ENCODE measurements at regions not wholly inside any gene's neighbourhood (a gene's known extent, or its start where the extent isn't known, plus 50 kb on each side); places are given as distances from the start of the nearest gene placed in this dataset.

GRCh38 chr4:36411338-36411737, 129.9 kb downstream of the DTHD1 start:
- H3K9ac ChIP-seq (replicated peaks; ENCODE audit: extremely low read depth, insufficient read depth, low read length), result no peak overlapping the region
- no peaks in the 10 kb centered on the region for H3K4me1 ChIP-seq (ENCODE audit: control insufficient read depth, extremely low read depth, insufficient read depth, low read length)
- no peaks in the 10 kb centered on the region for H3K9me1 ChIP-seq (replicated peaks; ENCODE audit: control insufficient read depth, extremely low read depth, insufficient read depth, low read length)
- no peaks in the 10 kb centered on the region for H3K36me3 ChIP-seq (ENCODE audit: control insufficient read depth in 2 of 2, extremely low read depth in 1 of 2, insufficient read depth in 2 of 2, low read length in 2 of 2)
- dilution Hi-C loops (cut with MboI; ENCODE audit: extremely low pct_ligation_motif_present, low sequenced_read_pairs), result no loop called here
- BruUV-seq (replicated peaks), result no TSS peak
- H3K4me2 ChIP-seq (ENCODE audit: insufficient read depth, low read length), result no peak overlapping the region
- ChIA-PET CTCF (no interaction called here), POLR2A (no interaction called here)
- H3K79me2 ChIP-seq (ENCODE audit: control insufficient read depth, insufficient read depth, low read length), result no peaks in the 10 kb centered on the region
- H3K27ac ChIP-seq (ENCODE audit: insufficient read depth, low read depth, low read length), result no peak overlapping the region
- H3K9me3 ChIP-seq (replicated peaks; ENCODE audit: control insufficient read depth, insufficient read depth, low read length), result no peaks in the 10 kb centered on the region
- FAIRE-seq (no peak), DNase-seq (ENCODE audit: low read depth, low spot score) (no peak)
- no peaks in the 10 kb centered on the region for H3K27me3 ChIP-seq (ENCODE audit: control insufficient read depth in 2 of 2, insufficient read depth in 2 of 2, low read length in 2 of 2)
- intact Hi-C loops (cut with micrococcal nuclease), result no loop called here
- no peak overlapping the region for H2AFZ ChIP-seq (ENCODE audit: low read depth, low read length)
- no peak overlapping the region for H3K4me3 ChIP-seq (replicated peaks in 1 of 3; ENCODE audit: insufficient read depth in 1 of 3, low read depth in 1 of 3, low read length in 3 of 3)
- TF ChIP-seq CTCF (IDR thresholded peaks at IDR 0.05; ENCODE audit: extremely low read depth in 1 of 2, insufficient read depth in 1 of 2, low read depth in 1 of 2, low read length in 2 of 2), result no peak
- no peak for TF ChIP-seq POLR2AphosphoS5 (IDR thresholded peaks at IDR 0.05; ENCODE audit: insufficient read depth, low read depth, low read length)
- no peak for TF ChIP-seq GATA2 (IDR thresholded peaks at IDR 0.05; ENCODE audit: insufficient read depth, insufficient read length, low read depth, low read length)
- TF ChIP-seq POLR2A (IDR thresholded peaks at IDR 0.05; ENCODE audit: low read depth, low read length), result no peak
- no peak for TF ChIP-seq JUN (IDR thresholded peaks at IDR 0.05; ENCODE audit: borderline replicate concordance, insufficient read depth, insufficient read length, low read depth)
- TF ChIP-seq MYC (IDR thresholded peaks at IDR 0.05; ENCODE audit: low read depth, low read length), result no peak
- no peak for TF ChIP-seq EZH2 (IDR thresholded peaks at IDR 0.05; ENCODE audit: borderline replicate concordance, low read depth, low read length, severe bottlenecking)
- TF ChIP-seq FOS (IDR thresholded peaks at IDR 0.05; ENCODE audit: borderline replicate concordance, insufficient read depth, low read length), result no peak
- TF ChIP-seq MAX (IDR thresholded peaks at IDR 0.05; ENCODE audit: insufficient read depth, insufficient read length), result no peak
- H4K20me1 ChIP-seq (replicated peaks; ENCODE audit: control insufficient read depth, extremely low read depth, insufficient read depth, low read length), result no peaks in the 10 kb centered on the region
